Smooth muscle cell (in vitro differentiated cells): ENCODE measurements at regions not wholly inside any gene's neighbourhood (a gene's known extent, or its start where the extent isn't known, plus 50 kb on each side); places are given as distances from the start of the nearest gene placed in this dataset.

ENCODE experiments used
- DNase-seq: peaks from one replicate; lab custom pipeline; 2025; ENCODE audit not compliant: unreplicated experiment; lab: John Stamatoyannopoulos, UW
- H2AFZ ChIP-seq: fragments of 200-600 bp; sonication (generic); 2 replicates; pipeline ENCODE4 v1.6.0; 2016; ENCODE audit warnings: antibody characterized with exemption, low read depth, mild to moderate bottlenecking
- H3F3A ChIP-seq: fragments of 200-600 bp; sonication (generic); 2 replicates; pipeline ENCODE4 v1.6.0; 2017; ENCODE audit warnings: antibody characterized with exemption, low read depth
- H3K27ac ChIP-seq: fragments of 200-600 bp; sonication (generic); 2 replicates; pipeline ENCODE4 v1.5.1; 2016; ENCODE audit warnings: low read depth, mild to moderate bottlenecking
- H3K27me3 ChIP-seq: fragments of 200-600 bp; sonication (generic); 2 replicates; pipeline ENCODE4 v1.6.1; 2016; ENCODE audit warnings: low read depth, mild to moderate bottlenecking
- H3K36me3 ChIP-seq: fragments of 200-600 bp; sonication (generic); 2 replicates; pipeline ENCODE4 v1.5.1; 2016; ENCODE audit warnings: low read depth
- H3K4me1 ChIP-seq: fragments of 200-600 bp; sonication (generic); 2 replicates; pipeline ENCODE4 v1.5.1; 2016; ENCODE audit warnings: low read depth
- H3K4me2 ChIP-seq: fragments of 200-600 bp; sonication (generic); 2 replicates; pipeline ENCODE4 v1.6.0; 2016; ENCODE audit warnings: mild to moderate bottlenecking
- H3K4me3 ChIP-seq: fragments of 200-600 bp; sonication (generic); 2 replicates; pipeline ENCODE4 v1.5.1; 2016; ENCODE audit warnings: mild to moderate bottlenecking
- H3K79me2 ChIP-seq: fragments of 200-600 bp; sonication (generic); 2 replicates; pipeline ENCODE4 v1.6.0; 2016; ENCODE audit warnings: low read depth, mild to moderate bottlenecking
- H3K9ac ChIP-seq: fragments of 200-600 bp; sonication (generic); 2 replicates; pipeline ENCODE4 v1.6.0; 2016; ENCODE audit warnings: low read depth
- H3K9me3 ChIP-seq: fragments of 200-600 bp; sonication (generic); replicated peaks from 2 replicates; pipeline ENCODE4 v1.5.1; 2016; ENCODE audit warnings: low read depth
- H4K20me1 ChIP-seq: fragments of 200-600 bp; sonication (generic); 2 replicates; pipeline ENCODE4 v1.6.0; 2016; ENCODE audit warnings: low read depth
- CTCF ChIP-seq: fragments of 200-600 bp; sonication (generic); IDR thresholded peaks from 2 replicates; pipeline ENCODE4 v1.5.1; 2017; ENCODE audit warnings: borderline replicate concordance, mild to moderate bottlenecking, antibody characterized with exemption; ENCODE audit not compliant: insufficient read depth, poor library complexity, severe bottlenecking
- WGBS: methylation state at CpG from one replicate; pipeline ENCODE4 v1.1.7; 2016; ENCODE audit warnings: low lambda C conversion rate; 5-methylcytosine and 5-hydroxymethylcytosine counted together

GRCh38 chr2:138234265-138234664 is 267.3 kb upstream of the SPOPL start:
- H2AFZ ChIP-seq: no peak overlapping the region
- WGBS: 91% methylated on average over 2 of the region's 2 CpGs
- no peak overlapping the region for H3K4me3 ChIP-seq

GRCh38 chr2:138235041-138235440 is 266.5 kb upstream of the SPOPL start:
- Histone ChIP-seq H3K4me1 (no peaks in the 10 kb centered on the region), H3F3A (no peaks in the 10 kb centered on the region), H2AFZ (no peak overlapping the region), H3K27ac (no peak overlapping the region), H3K4me3 (no peak overlapping the region), H3K4me2 (no peak overlapping the region), H3K27me3 (no peaks in the 10 kb centered on the region), H3K9ac (no peak overlapping the region), H3K36me3 (no peaks in the 10 kb centered on the region), H3K9me3 (no peaks in the 10 kb centered on the region), H4K20me1 (no peaks in the 10 kb centered on the region), H3K79me2 (no peaks in the 10 kb centered on the region)
- no peak for TF ChIP-seq CTCF
- 67% methylated on average over 2 of the region's 2 CpGs for WGBS
- DNase-seq: no peak

More at GRCh38 chr2:138234265-138234664, 267.3 kb upstream of the SPOPL start:
- Histone ChIP-seq H3K4me2 (no peak overlapping the region), H3K9me3 (no peaks in the 10 kb centered on the region), H4K20me1 (no peaks in the 10 kb centered on the region), H3K9ac (no peak overlapping the region), H3K79me2 (no peaks in the 10 kb centered on the region), H3K27me3 (no peaks in the 10 kb centered on the region), H3F3A (no peaks in the 10 kb centered on the region), H3K36me3 (no peaks in the 10 kb centered on the region), H3K27ac (no peak overlapping the region), H3K4me1 (no peaks in the 10 kb centered on the region)
- TF ChIP-seq CTCF: no peak
- no peak for DNase-seq

- no peak for TF ChIP-seq CTCF
- DNase-seq: no peak
- Histone ChIP-seq H3K27ac (no peak overlapping the region), H3K9me3 (no peaks in the 10 kb centered on the region), H3K9ac (no peak overlapping the region), H3K4me3 (no peak overlapping the region), H3K27me3 (no peaks in the 10 kb centered on the region), H3K79me2 (no peaks in the 10 kb centered on the region), H3K36me3 (no peaks in the 10 kb centered on the region), H3F3A (no peaks in the 10 kb centered on the region), H4K20me1 (no peaks in the 10 kb centered on the region), H3K4me1 (no peaks in the 10 kb centered on the region), H3K4me2 (no peak overlapping the region), H2AFZ (no peak overlapping the region)
- WGBS: 95% methylated on average over 6 of the region's 6 CpGs
Measured at GRCh38 chr2:138236142-138236541, 265.4 kb upstream of the SPOPL start.

GRCh38 chr2:138237667-138238384 is 263.7 kb upstream of the SPOPL start:
- Histone ChIP-seq H2AFZ (no peak overlapping the region), H3K36me3 (no peaks in the 10 kb centered on the region), H3K27ac (no peak overlapping the region), H4K20me1 (no peaks in the 10 kb centered on the region), H3K4me2 (no peak overlapping the region), H3K4me3 (no peak overlapping the region), H3F3A (no peaks in the 10 kb centered on the region), H3K9ac (no peak overlapping the region), H3K9me3 (no peaks in the 10 kb centered on the region), H3K79me2 (no peaks in the 10 kb centered on the region), H3K27me3 (no peaks in the 10 kb centered on the region), H3K4me1 (no peaks in the 10 kb centered on the region)
- TF ChIP-seq CTCF: no peak
- WGBS: 69% methylated on average over 5 of the region's 5 CpGs
- DNase-seq: no peak
